ENCODE measurements at regions not wholly inside any gene's neighbourhood (a gene's known extent, or its start where the extent isn't known, plus 50 kb on each side); places are given as distances from the start of the nearest gene placed in this dataset.

GRCh38 chr11:23696688-23697415 is 800.0 kb upstream of the LUZP2 start:
- no peak for DNase-seq

- DNase-seq = no peak
Measured at GRCh38 chr11:23704183-23704582, 792.7 kb upstream of the LUZP2 start.

- DNase-seq = no peak
Measured at GRCh38 chr11:23711981-23712380, 784.9 kb upstream of the LUZP2 start.

- no peak for DNase-seq
Measured at GRCh38 chr11:23719016-23719415, 777.8 kb upstream of the LUZP2 start.

GRCh38 chr11:23723861-23724260 is 773.0 kb upstream of the LUZP2 start:
- DNase-seq = no peak

- DNase-seq = no peak
Measured at GRCh38 chr11:23725752-23726151, 771.1 kb upstream of the LUZP2 start.

- DNase-seq = no peak
Measured at GRCh38 chr11:23727387-23727786, 769.5 kb upstream of the LUZP2 start.

GRCh38 chr11:23727794-23728193 is 769.1 kb upstream of the LUZP2 start:
- no peak for DNase-seq

- no peak for DNase-seq
Measured at GRCh38 chr11:23729088-23729487, 767.8 kb upstream of the LUZP2 start.

GRCh38 chr11:23730307-23730998 is 766.4 kb upstream of the LUZP2 start:
- no peak for DNase-seq

GRCh38 chr11:23732026-23732425 is 764.8 kb upstream of the LUZP2 start:
- no peak for DNase-seq

- no peak for DNase-seq
Measured at GRCh38 chr11:23746896-23747295, 750.0 kb upstream of the LUZP2 start.

GRCh38 chr11:23749762-23750430 is 747.0 kb upstream of the LUZP2 start:
- DNase-seq = no peak

GRCh38 chr11:23751280-23751679 is 745.6 kb upstream of the LUZP2 start:
- DNase-seq = no peak

GRCh38 chr11:23755076-23755475 is 741.8 kb upstream of the LUZP2 start:
- DNase-seq = no peak

GRCh38 chr11:23755769-23756168 is 741.1 kb upstream of the LUZP2 start:
- DNase-seq = no peak

- no peak for DNase-seq
Measured at GRCh38 chr11:23759489-23759888, 737.4 kb upstream of the LUZP2 start.

- DNase-seq = no peak
Measured at GRCh38 chr11:23764286-23764685, 732.6 kb upstream of the LUZP2 start.

- DNase-seq = no peak
Measured at GRCh38 chr11:23765682-23766252, 731.1 kb upstream of the LUZP2 start.

- DNase-seq = no peak
Measured at GRCh38 chr11:23767576-23767975, 729.3 kb upstream of the LUZP2 start.

- DNase-seq = no peak
Measured at GRCh38 chr11:23769214-23769613, 727.6 kb upstream of the LUZP2 start.

- no peak for DNase-seq
Measured at GRCh38 chr11:23772081-23772480, 724.8 kb upstream of the LUZP2 start.

- DNase-seq = no peak
Measured at GRCh38 chr11:23778971-23779370, 717.9 kb upstream of the LUZP2 start.

- DNase-seq = no peak
Measured at GRCh38 chr11:23780231-23780630, 716.6 kb upstream of the LUZP2 start.
